ENCODE measurements at regions not wholly inside any gene's neighbourhood (a gene's known extent, or its start where the extent isn't known, plus 50 kb on each side); places are given as distances from the start of the nearest gene placed in this dataset.
A peak's percentile ranks its signal among the peaks of the same experiment; 100 is the strongest.

DNA sequence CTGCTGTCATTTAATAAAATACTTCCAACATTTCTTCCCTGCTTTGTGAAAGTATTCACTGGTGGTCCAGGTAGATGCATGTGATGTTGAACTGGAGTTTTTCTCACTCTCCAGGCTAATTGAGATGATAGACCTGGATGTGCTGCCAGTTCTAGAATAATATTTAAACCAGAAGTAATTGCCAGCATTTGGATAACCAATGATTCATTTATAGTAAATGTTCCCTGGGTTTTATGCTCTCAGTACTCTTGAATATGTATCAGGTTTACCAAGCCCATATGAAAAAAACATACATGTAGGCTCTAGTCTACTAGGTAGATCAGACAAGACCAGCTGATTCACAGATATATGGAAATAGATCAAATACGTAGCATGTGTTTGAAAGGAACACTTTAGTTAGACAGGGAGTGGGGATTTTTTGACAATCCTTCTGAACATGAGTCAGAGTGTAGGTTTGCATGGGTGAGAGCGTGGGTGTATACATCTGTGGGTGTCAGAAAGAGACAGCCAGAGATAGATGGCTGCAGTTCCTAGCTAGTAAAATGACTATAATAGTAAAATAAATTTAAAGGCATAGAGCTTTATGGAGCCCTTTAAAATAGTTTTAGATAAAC is 115.1 kb downstream of the NAB1 start:
- Histone ChIP-seq H3K4me1 (ENCODE audit: control insufficient read depth, insufficient read depth, low read length, poor library complexity, severe bottlenecking) (peaks cover 15% of the 10 kb centered on the region), H3K4me3 (ENCODE audit: extremely low read depth, insufficient read depth, low read length, poor library complexity, severe bottlenecking) (no peak overlapping the region), H3K9me3 (ENCODE audit: control insufficient read depth, low read length) (no peaks in the 10 kb centered on the region), H3K36me3 (ENCODE audit: control insufficient read depth, insufficient read depth, low read length) (no peaks in the 10 kb centered on the region), H3K27ac (ENCODE audit: low read depth, low read length, severe bottlenecking) (no peak overlapping the region)
- 93% methylated on average over 1 of the region's 2 CpGs; no CpG with 5 or more reads in 1 of the 2 experiments for WGBS, 2 experiments (ENCODE audit: insufficient coverage in 2 of 2)

DNA sequence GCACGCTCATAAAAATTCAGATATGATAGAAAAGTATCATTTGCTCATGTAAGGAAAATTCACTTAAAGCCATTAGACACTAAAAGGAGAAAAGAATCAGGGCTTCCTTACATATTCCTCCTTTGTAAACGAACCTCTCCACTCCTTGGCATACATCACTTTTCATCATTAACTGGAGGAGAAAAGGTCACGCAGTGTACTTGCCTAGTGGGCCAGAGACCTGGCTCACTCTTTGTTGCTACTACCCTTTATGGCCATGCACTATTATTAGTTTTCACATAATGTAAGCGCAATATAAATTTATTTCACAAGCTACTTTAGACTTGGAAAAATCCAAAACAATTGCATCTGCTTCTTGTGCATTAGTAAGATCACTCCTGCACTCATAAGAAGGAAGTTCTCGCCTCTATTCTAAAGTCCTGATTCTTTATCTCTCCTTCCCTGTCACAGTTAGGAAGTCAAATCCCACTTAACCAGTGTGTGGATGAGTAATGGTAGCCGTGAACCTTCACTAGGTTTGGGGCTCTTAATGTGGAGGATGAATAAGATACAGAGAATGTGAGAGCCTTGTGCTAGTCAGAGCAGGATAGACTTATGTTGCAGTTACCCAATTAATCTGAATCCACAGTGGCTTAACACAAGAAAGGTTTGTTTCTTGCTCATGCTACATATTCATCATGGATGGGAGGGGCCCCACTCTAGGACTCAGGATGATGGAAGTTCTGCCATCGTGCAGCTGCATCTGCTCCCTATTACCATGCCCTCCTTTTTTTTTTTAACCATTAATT is 115.0 kb upstream of the GLS start:
- 90 to 100% methylated on average over 1 to 3 of the region's 7 CpGs for WGBS, 2 experiments (ENCODE audit: insufficient coverage in 2 of 2)
- Histone ChIP-seq H3K4me3 (ENCODE audit: extremely low read depth, insufficient read depth, low read length, poor library complexity, severe bottlenecking) (no peak overlapping the region), H3K36me3 (ENCODE audit: control insufficient read depth, insufficient read depth, low read length) (no peaks in the 10 kb centered on the region), H3K4me1 (ENCODE audit: control insufficient read depth, insufficient read depth, low read length, poor library complexity, severe bottlenecking) (peaks cover 10% of the 10 kb centered on the region), H3K9me3 (ENCODE audit: control insufficient read depth, low read length) (no peaks in the 10 kb centered on the region), H3K27ac (ENCODE audit: low read depth, low read length, severe bottlenecking) (peak overlapping the region; percentile 46)

DNA sequence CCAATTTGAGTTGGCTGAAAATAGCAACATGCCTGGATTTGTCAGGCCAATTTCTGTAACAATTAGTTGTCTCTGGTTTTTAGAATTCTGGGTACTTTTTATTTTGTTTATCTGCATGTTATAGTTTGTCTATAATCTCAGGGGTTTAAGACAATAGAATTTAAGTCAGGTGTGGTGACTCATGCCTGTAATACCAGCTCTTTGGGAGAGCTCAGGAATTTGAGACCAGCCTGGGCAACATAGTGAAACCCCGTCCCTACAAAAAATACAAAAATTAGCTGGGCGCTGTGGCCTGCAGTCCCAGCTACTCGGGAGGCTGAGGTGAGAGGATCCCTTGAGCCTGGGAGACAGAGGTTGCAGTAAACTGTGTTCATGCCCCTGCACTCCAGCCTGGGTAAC is 114.4 kb upstream of the GLS start:
- Histone ChIP-seq H3K4me3 (ENCODE audit: extremely low read depth, insufficient read depth, low read length, poor library complexity, severe bottlenecking) (no peak overlapping the region), H3K9me3 (ENCODE audit: control insufficient read depth, low read length) (no peaks in the 10 kb centered on the region), H3K4me1 (ENCODE audit: control insufficient read depth, insufficient read depth, low read length, poor library complexity, severe bottlenecking) (peaks cover 10% of the 10 kb centered on the region), H3K36me3 (ENCODE audit: control insufficient read depth, insufficient read depth, low read length) (no peaks in the 10 kb centered on the region), H3K27ac (ENCODE audit: low read depth, low read length, severe bottlenecking) (peak overlapping the region; percentile 46)
- WGBS, 2 experiments (ENCODE audit: insufficient coverage in 2 of 2) = 96% methylated on average over 3 of the region's 3 CpGs; no CpG with 5 or more reads in 1 of the 2 experiments

DNA sequence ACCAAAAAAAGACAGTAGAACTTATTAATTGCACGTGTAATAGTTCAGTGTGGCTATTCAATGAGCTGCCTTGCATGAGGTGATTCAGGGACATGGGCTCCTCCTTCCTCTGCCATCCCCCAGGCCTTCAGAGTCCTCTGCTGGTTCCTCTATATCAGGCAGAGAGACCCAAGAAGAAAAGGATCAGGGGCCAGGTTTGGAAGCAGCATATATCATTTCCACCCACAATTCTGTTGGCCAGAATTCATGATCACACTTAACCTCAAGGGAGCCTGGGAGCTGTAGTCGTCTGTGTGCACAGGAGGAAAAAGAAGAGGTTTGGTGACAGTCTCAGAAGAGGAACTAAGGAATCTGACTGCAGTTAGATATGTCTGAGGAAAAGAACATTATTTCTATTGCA is 114.0 kb upstream of the GLS start:
- no peak overlapping the region for H3K27ac ChIP-seq (ENCODE audit: low read depth, low read length, severe bottlenecking)
- H3K9me3 ChIP-seq (ENCODE audit: control insufficient read depth, low read length) = no peaks in the 10 kb centered on the region
- WGBS, 2 experiments (ENCODE audit: insufficient coverage in 2 of 2) = 83% methylated on average over 1 of the region's 2 CpGs; no CpG with 5 or more reads in 1 of the 2 experiments
- no peak overlapping the region for H3K4me3 ChIP-seq (ENCODE audit: extremely low read depth, insufficient read depth, low read length, poor library complexity, severe bottlenecking)
- H3K4me1 ChIP-seq (ENCODE audit: control insufficient read depth, insufficient read depth, low read length, poor library complexity, severe bottlenecking) = peaks cover 10% of the 10 kb centered on the region
- no peaks in the 10 kb centered on the region for H3K36me3 ChIP-seq (ENCODE audit: control insufficient read depth, insufficient read depth, low read length)

DNA sequence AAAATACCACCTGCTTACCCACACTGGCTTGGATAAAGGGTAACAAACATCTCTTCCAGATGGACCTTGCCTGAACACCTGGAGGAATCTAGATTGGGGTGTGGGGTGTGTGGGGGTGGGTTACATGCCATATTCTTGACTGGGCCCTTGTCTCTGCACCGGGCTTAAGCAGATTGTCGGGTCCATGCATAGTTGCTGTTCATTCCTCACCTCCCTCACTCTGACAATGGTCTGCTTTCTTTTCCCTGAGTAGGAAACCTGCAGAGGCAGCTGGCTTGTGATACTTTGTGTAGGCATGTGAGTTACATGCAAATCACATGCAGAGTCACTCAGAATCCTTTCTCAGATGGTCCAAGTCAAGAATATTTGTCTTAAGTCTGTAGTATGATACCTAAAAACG is 112.8 kb upstream of the GLS start:
- Histone ChIP-seq H3K27ac (ENCODE audit: low read depth, low read length, severe bottlenecking) (no peak overlapping the region), H3K4me1 (ENCODE audit: control insufficient read depth, insufficient read depth, low read length, poor library complexity, severe bottlenecking) (peaks cover 10% of the 10 kb centered on the region), H3K36me3 (ENCODE audit: control insufficient read depth, insufficient read depth, low read length) (no peaks in the 10 kb centered on the region), H3K4me3 (ENCODE audit: extremely low read depth, insufficient read depth, low read length, poor library complexity, severe bottlenecking) (no peak overlapping the region), H3K9me3 (ENCODE audit: control insufficient read depth, low read length) (no peaks in the 10 kb centered on the region)
- WGBS, 2 experiments (ENCODE audit: insufficient coverage in 2 of 2) = no CpG with 5 or more reads among the region's 3 CpGs

DNA sequence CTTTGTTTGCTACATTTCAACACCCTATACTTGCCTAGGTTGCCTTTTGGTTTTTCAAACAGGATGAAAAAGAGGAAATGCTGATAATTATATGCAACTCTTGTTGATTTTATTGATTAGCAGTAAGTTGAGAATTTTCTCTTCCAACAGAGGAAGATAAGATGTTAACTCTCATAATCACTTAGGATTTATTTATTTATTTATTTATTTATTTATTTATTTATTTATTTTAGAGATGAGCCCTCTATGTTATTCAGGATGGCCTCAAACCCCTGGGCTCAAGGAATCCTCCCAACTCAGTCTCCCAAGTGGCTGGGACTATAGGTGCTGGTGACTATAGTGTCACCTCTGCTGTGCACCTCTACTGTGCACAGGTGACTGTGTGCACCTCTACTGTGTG is 111.4 kb upstream of the GLS start:
- no peaks in the 10 kb centered on the region for H3K36me3 ChIP-seq (ENCODE audit: control insufficient read depth, insufficient read depth, low read length)
- H3K4me3 ChIP-seq (ENCODE audit: extremely low read depth, insufficient read depth, low read length, poor library complexity, severe bottlenecking) = no peak overlapping the region
- H3K4me1 ChIP-seq (ENCODE audit: control insufficient read depth, insufficient read depth, low read length, poor library complexity, severe bottlenecking) = peaks cover 10% of the 10 kb centered on the region
- H3K9me3 ChIP-seq (ENCODE audit: control insufficient read depth, low read length) = no peaks in the 10 kb centered on the region
- no peak overlapping the region for H3K27ac ChIP-seq (ENCODE audit: low read depth, low read length, severe bottlenecking)

DNA sequence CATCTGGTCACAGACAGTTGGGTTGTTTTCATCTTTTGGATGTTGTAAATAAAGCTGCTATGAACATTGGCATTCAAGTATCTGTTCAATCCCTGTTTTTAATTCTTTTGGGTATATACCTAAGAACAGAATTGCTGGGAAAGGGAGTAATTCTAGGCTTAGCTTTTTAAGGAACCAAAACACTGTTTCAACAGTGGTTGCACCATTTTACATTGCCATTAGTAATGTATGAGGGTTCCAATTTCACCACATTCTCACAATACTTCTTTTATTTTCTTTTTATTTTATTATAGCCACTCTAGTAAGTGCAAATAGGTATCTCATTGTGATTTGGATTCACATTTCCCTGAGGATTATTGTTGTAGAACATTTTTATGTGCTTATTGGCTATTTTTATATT is 108.9 kb upstream of the GLS start:
- Histone ChIP-seq H3K36me3 (ENCODE audit: control insufficient read depth, insufficient read depth, low read length) (no peaks in the 10 kb centered on the region), H3K4me1 (ENCODE audit: control insufficient read depth, insufficient read depth, low read length, poor library complexity, severe bottlenecking) (no peaks in the 10 kb centered on the region), H3K27ac (ENCODE audit: low read depth, low read length, severe bottlenecking) (no peak overlapping the region), H3K9me3 (ENCODE audit: control insufficient read depth, low read length) (no peaks in the 10 kb centered on the region), H3K4me3 (ENCODE audit: extremely low read depth, insufficient read depth, low read length, poor library complexity, severe bottlenecking) (no peak overlapping the region)

DNA sequence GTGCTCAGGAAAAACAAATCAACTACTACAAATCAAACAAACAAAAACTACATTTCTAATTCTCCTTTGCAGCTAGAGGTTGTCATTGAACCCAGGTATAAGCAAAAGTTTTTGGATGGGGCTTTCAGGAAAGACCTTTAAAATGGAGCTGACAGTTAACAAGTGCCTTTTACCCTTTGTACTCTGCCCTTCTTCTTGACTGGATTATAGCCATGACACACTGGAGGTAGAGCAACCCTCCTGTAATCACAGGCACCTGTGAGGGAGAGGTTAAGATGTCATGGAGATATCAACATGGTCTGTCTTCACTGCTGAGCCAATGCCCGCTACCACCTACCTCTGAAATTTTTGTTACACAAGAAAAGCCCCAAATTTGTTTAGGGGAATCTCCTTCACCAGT is 100.0 kb upstream of the GLS start:
- H3K9me3 ChIP-seq (ENCODE audit: control insufficient read depth, low read length) = peaks cover 4% of the 10 kb centered on the region
- no peaks in the 10 kb centered on the region for H3K36me3 ChIP-seq (ENCODE audit: control insufficient read depth, insufficient read depth, low read length)
- H3K27ac ChIP-seq (ENCODE audit: low read depth, low read length, severe bottlenecking) = no peak overlapping the region
- no peak overlapping the region for H3K4me3 ChIP-seq (ENCODE audit: extremely low read depth, insufficient read depth, low read length, poor library complexity, severe bottlenecking)
- H3K4me1 ChIP-seq (ENCODE audit: control insufficient read depth, insufficient read depth, low read length, poor library complexity, severe bottlenecking) = no peaks in the 10 kb centered on the region
- WGBS, 2 experiments (ENCODE audit: insufficient coverage in 2 of 2) = no CpG with 5 or more reads among the region's 1 CpG

DNA sequence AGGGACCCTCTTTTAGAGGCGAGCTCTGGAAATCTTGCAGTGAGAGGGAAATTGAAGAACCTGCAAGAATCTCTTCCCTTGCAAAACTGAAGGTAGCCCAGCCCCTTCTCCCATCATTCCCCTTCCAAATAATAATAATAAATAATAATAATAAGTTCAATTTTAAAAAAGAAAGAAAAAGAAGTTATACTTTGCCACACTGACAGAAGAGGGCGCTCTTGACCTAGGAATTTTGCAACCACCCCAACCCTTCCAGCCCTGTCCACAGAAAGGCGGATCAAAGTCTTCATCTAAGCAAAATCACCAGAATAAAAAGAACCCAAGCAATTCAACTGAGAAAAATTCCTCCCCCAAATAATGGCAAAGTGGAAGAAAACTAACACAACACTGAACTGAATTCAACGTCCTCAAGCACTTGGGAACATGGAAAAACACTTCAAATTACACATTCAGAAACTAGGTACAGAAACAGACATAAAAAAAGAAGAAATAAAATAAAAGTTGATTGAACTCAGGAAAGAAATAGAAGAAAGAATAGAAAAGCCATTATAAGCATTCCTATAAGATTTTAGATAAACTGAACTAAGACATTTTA is 98.9 kb upstream of the GLS start:
- Histone ChIP-seq H3K9me3 (ENCODE audit: control insufficient read depth, low read length) (peaks cover 4% of the 10 kb centered on the region), H3K27ac (ENCODE audit: low read depth, low read length, severe bottlenecking) (no peak overlapping the region), H3K36me3 (ENCODE audit: control insufficient read depth, insufficient read depth, low read length) (no peaks in the 10 kb centered on the region), H3K4me3 (ENCODE audit: extremely low read depth, insufficient read depth, low read length, poor library complexity, severe bottlenecking) (no peak overlapping the region), H3K4me1 (ENCODE audit: control insufficient read depth, insufficient read depth, low read length, poor library complexity, severe bottlenecking) (peaks cover 4% of the 10 kb centered on the region)
- 40% methylated on average over 1 of the region's 4 CpGs; no CpG with 5 or more reads in 1 of the 2 experiments for WGBS, 2 experiments (ENCODE audit: insufficient coverage in 2 of 2)

DNA sequence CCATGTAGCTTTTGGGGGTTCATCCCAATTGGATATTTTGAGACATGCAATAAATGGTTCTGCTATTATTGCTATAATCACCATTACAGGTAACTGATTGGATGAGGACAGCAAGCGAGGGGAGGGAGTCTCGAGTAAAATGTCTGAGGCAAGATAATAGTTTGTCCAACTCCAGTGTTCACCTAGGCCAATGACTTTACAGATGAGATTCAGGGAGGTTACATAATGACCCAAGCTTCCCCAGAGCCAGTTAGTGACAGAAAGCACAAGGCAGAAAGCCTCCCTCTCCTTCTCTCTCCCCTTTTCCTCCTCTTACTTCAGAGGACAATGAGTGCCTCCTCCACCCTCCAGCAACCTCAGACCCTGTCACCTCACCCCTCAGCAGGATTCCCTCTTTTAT is 98.4 kb upstream of the GLS start:
- H3K9me3 ChIP-seq (ENCODE audit: control insufficient read depth, low read length) = peaks cover 4% of the 10 kb centered on the region
- H3K27ac ChIP-seq (ENCODE audit: low read depth, low read length, severe bottlenecking) = no peak overlapping the region
- peaks cover 5% of the 10 kb centered on the region for H3K4me1 ChIP-seq (ENCODE audit: control insufficient read depth, insufficient read depth, low read length, poor library complexity, severe bottlenecking)
- 83 to 94% methylated on average over 1 to 2 of the region's 2 CpGs for WGBS, 2 experiments (ENCODE audit: insufficient coverage in 2 of 2)
- no peaks in the 10 kb centered on the region for H3K36me3 ChIP-seq (ENCODE audit: control insufficient read depth, insufficient read depth, low read length)
- H3K4me3 ChIP-seq (ENCODE audit: extremely low read depth, insufficient read depth, low read length, poor library complexity, severe bottlenecking) = no peak overlapping the region

All from mesodermal cell (in vitro differentiated cells).